Liver (tissue), 8 donors: ENCODE measurements at regions not wholly inside any gene's neighbourhood (a gene's known extent, or its start where the extent isn't known, plus 50 kb on each side); places are given as distances from the start of the nearest gene placed in this dataset.

Experiments
- DNase-seq: peaks from one replicate; pipeline ENCODE4 v3.0.0-alpha.2; 2017; ENCODE audit warnings: low spot score
- H3K27ac ChIP-seq, 2 donors: one replicate each; pipeline ENCODE4 v1.7.0; 2013; ENCODE audit warnings: inconsistent platforms in 2 of 2, low read length in 2 of 2, control low read depth in 1 of 2, low read depth in 1 of 2, mild to moderate bottlenecking in 1 of 2
- H3K27me3 ChIP-seq, 4 donors: one replicate each; pipeline versions ENCODE4 v1.6.1 to v1.7.0; 2013; ENCODE audit warnings: low read length in 3 of 4, inconsistent platforms in 1 of 4, mild to moderate bottlenecking in 1 of 4, moderate library complexity in 1 of 4; ENCODE audit not compliant: control insufficient read depth in 4 of 4, insufficient read depth in 4 of 4
- H3K36me3 ChIP-seq, 4 donors: one replicate each; pipeline versions ENCODE4 v1.6.1 to v1.7.0; 2013; ENCODE audit warnings: low read length in 3 of 4, mild to moderate bottlenecking in 3 of 4, low read depth in 1 of 4, moderate library complexity in 1 of 4; ENCODE audit not compliant: control insufficient read depth in 4 of 4, insufficient read depth in 3 of 4
- H3K4me1 ChIP-seq, 4 donors: one replicate each; pipeline versions ENCODE4 v1.6.1 to v1.7.0; 2013; ENCODE audit warnings: low read length in 3 of 4, mild to moderate bottlenecking in 3 of 4, moderate library complexity in 1 of 4; ENCODE audit not compliant: control insufficient read depth in 4 of 4, insufficient read depth in 4 of 4
- H3K4me3 ChIP-seq, 3 donors: one replicate each; pipeline versions ENCODE4 v1.6.1 to v1.7.0; 2013; ENCODE audit warnings: low read length in 3 of 3, control low read depth in 1 of 3, low read depth in 1 of 3, mild to moderate bottlenecking in 1 of 3
- H3K9ac ChIP-seq, 2 donors: one replicate each; pipeline ENCODE4 v1.7.0; 2013; ENCODE audit warnings: low read length in 2 of 2, mild to moderate bottlenecking in 2 of 2, moderate library complexity in 2 of 2, control low read depth in 1 of 2, low read depth in 1 of 2
- H3K9me3 ChIP-seq, 4 donors: one replicate each; pipeline versions ENCODE4 v1.6.1 to v1.7.0; 2013; ENCODE audit warnings: low read length in 3 of 4; ENCODE audit not compliant: control insufficient read depth in 4 of 4
- EGR1 ChIP-seq, 2 donors: IDR thresholded peaks; 2 replicates each; pipeline ENCODE4 v1.6.1; 2016 to 2018; ENCODE audit warnings: antibody characterized with exemption in 2 of 2, low read depth in 2 of 2
- FOXA2 ChIP-seq: IDR thresholded peaks from 2 replicates; pipeline ENCODE4 v1.6.1; 2016; ENCODE audit warnings: antibody characterized with exemption
- GABPA ChIP-seq, 2 donors: IDR thresholded peaks in 1 of 2; conservative IDR thresholded peaks in 1 of 2; 2 replicates each; pipeline ENCODE4 v1.6.1; 2016; ENCODE audit warnings: antibody characterized with exemption in 2 of 2, mild to moderate bottlenecking in 1 of 2, moderate library complexity in 1 of 2
- HNF4A ChIP-seq, 2 donors: conservative IDR thresholded peaks; 2 replicates each; pipeline ENCODE4 v1.6.1; 2016; ENCODE audit warnings: antibody characterized with exemption in 2 of 2, mild to moderate bottlenecking in 2 of 2
- HNF4G ChIP-seq: IDR thresholded peaks from 2 replicates; pipeline ENCODE4 v1.6.1; 2016; ENCODE audit warnings: antibody characterized with exemption
- JUND ChIP-seq, 2 donors: IDR thresholded peaks; 2 replicates each; pipeline ENCODE4 v1.6.1; 2016; ENCODE audit warnings: antibody characterized with exemption in 2 of 2
- NR2F2 ChIP-seq: IDR thresholded peaks from 2 replicates; pipeline ENCODE4 v1.6.1; 2016; ENCODE audit warnings: antibody characterized with exemption
- RAD21 ChIP-seq, 2 donors: IDR thresholded peaks; 2 replicates each; pipeline ENCODE4 v1.6.1; 2016; ENCODE audit warnings: antibody characterized with exemption in 2 of 2, mild to moderate bottlenecking in 2 of 2
- RXRA ChIP-seq, 2 donors: IDR thresholded peaks; 2 replicates each; pipeline ENCODE4 v1.6.1; 2017 to 2018; ENCODE audit warnings: antibody characterized with exemption in 2 of 2, mild to moderate bottlenecking in 1 of 2
- SP1 ChIP-seq: IDR thresholded peaks from 2 replicates; pipeline ENCODE4 v1.6.1; 2018; ENCODE audit warnings: antibody characterized with exemption, mild to moderate bottlenecking
- TAF1 ChIP-seq: conservative IDR thresholded peaks from 2 replicates; pipeline ENCODE4 v1.6.1; 2016; ENCODE audit warnings: antibody characterized with exemption, mild to moderate bottlenecking
- YY1 ChIP-seq: IDR thresholded peaks from 2 replicates; pipeline ENCODE4 v1.6.1; 2016; ENCODE audit warnings: antibody characterized with exemption, mild to moderate bottlenecking
- WGBS: extraction: QIAGEN DNeasy Blood & Tissue Kit; methylation state at CpG from one replicate; pipeline ENCODE4 v1.1.7; 2013; 5-methylcytosine and 5-hydroxymethylcytosine counted together
- TF ChIP-seq, protein P1 (sequence below): IDR thresholded peaks from 2 replicates; pipeline ENCODE4 v1.6.1; 2016; ENCODE audit warnings: antibody characterized with exemption, mild to moderate bottlenecking
- TF ChIP-seq, protein P2 (sequence below): fragments of 150-350 bp; IDR thresholded peaks from 2 replicates; pipeline ENCODE4 v1.5.1; 2017; ENCODE audit warnings: improper control_type of control experiment, low read depth, low read length; ENCODE audit not compliant: missing input control
- TF ChIP-seq, protein P3 (sequence below): IDR thresholded peaks from 2 replicates; pipeline ENCODE4 v1.6.1; 2016; ENCODE audit warnings: antibody characterized with exemption
- TF ChIP-seq, protein P4 (sequence below): IDR thresholded peaks from 2 replicates; pipeline ENCODE4 v1.6.1; 2016; ENCODE audit warnings: antibody characterized with exemption
- TF ChIP-seq, protein P5 (sequence below): IDR thresholded peaks from 2 replicates; pipeline ENCODE4 v1.6.1; 2016; ENCODE audit warnings: antibody characterized with exemption
- donor health status: healthy.
- donor health status: healthy.
- donor health status: healthy.
- donor health status: healthy.
- donor health status: healthy.

DNA sequence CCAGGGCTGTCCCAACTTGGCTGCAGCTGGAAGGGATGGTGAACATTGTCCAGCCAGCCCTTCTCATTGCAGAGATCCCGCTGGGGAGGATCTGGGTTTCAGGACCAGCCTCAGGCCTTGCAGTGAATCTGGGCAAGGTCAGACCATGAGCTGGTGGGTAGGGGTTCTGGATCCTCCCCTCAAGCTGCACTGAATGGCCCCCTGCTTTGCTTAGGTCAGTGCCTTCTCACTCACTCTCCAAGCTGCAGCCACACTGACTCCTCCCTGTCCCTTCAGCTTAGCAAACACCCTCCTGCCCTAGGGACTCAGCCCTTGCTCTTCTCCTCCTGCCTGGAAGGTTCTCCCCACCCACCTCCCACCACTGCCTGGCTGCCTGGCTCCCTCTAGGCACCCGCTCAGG is 95.3 kb upstream of the KCNG1 start:
- WGBS: 82% methylated on average over 2 of the region's 2 CpGs
- H3K4me3 ChIP-seq: no peak overlapping the region
- no peak overlapping the region for H3K27ac ChIP-seq
- peaks cover 0 to 13% (median 2%) of the 10 kb centered on the region in 4 donors for H3K27me3 ChIP-seq
- no peak for TF ChIP-seq FOXA2
- TF ChIP-seq, protein P1, sequence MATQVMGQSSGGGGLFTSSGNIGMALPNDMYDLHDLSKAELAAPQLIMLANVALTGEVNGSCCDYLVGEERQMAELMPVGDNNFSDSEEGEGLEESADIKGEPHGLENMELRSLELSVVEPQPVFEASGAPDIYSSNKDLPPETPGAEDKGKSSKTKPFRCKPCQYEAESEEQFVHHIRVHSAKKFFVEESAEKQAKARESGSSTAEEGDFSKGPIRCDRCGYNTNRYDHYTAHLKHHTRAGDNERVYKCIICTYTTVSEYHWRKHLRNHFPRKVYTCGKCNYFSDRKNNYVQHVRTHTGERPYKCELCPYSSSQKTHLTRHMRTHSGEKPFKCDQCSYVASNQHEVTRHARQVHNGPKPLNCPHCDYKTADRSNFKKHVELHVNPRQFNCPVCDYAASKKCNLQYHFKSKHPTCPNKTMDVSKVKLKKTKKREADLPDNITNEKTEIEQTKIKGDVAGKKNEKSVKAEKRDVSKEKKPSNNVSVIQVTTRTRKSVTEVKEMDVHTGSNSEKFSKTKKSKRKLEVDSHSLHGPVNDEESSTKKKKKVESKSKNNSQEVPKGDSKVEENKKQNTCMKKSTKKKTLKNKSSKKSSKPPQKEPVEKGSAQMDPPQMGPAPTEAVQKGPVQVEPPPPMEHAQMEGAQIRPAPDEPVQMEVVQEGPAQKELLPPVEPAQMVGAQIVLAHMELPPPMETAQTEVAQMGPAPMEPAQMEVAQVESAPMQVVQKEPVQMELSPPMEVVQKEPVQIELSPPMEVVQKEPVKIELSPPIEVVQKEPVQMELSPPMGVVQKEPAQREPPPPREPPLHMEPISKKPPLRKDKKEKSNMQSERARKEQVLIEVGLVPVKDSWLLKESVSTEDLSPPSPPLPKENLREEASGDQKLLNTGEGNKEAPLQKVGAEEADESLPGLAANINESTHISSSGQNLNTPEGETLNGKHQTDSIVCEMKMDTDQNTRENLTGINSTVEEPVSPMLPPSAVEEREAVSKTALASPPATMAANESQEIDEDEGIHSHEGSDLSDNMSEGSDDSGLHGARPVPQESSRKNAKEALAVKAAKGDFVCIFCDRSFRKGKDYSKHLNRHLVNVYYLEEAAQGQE: no peak
- TF ChIP-seq EGR1 (IDR thresholded peaks at IDR 0.05; ENCODE audit: low read depth in 2 of 2): no peak
- TF ChIP-seq HNF4A (conservative IDR thresholded peaks at IDR 0.05): no peak
- TF ChIP-seq, protein P2, sequence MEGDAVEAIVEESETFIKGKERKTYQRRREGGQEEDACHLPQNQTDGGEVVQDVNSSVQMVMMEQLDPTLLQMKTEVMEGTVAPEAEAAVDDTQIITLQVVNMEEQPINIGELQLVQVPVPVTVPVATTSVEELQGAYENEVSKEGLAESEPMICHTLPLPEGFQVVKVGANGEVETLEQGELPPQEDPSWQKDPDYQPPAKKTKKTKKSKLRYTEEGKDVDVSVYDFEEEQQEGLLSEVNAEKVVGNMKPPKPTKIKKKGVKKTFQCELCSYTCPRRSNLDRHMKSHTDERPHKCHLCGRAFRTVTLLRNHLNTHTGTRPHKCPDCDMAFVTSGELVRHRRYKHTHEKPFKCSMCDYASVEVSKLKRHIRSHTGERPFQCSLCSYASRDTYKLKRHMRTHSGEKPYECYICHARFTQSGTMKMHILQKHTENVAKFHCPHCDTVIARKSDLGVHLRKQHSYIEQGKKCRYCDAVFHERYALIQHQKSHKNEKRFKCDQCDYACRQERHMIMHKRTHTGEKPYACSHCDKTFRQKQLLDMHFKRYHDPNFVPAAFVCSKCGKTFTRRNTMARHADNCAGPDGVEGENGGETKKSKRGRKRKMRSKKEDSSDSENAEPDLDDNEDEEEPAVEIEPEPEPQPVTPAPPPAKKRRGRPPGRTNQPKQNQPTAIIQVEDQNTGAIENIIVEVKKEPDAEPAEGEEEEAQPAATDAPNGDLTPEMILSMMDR: no peak
- no peaks in the 10 kb centered on the region for H3K36me3 ChIP-seq
- no peak for DNase-seq
- H3K9me3 ChIP-seq: no peaks in the 10 kb centered on the region
- no peak overlapping the region for H3K9ac ChIP-seq
- no peaks in the 10 kb centered on the region for H3K4me1 ChIP-seq

DNA sequence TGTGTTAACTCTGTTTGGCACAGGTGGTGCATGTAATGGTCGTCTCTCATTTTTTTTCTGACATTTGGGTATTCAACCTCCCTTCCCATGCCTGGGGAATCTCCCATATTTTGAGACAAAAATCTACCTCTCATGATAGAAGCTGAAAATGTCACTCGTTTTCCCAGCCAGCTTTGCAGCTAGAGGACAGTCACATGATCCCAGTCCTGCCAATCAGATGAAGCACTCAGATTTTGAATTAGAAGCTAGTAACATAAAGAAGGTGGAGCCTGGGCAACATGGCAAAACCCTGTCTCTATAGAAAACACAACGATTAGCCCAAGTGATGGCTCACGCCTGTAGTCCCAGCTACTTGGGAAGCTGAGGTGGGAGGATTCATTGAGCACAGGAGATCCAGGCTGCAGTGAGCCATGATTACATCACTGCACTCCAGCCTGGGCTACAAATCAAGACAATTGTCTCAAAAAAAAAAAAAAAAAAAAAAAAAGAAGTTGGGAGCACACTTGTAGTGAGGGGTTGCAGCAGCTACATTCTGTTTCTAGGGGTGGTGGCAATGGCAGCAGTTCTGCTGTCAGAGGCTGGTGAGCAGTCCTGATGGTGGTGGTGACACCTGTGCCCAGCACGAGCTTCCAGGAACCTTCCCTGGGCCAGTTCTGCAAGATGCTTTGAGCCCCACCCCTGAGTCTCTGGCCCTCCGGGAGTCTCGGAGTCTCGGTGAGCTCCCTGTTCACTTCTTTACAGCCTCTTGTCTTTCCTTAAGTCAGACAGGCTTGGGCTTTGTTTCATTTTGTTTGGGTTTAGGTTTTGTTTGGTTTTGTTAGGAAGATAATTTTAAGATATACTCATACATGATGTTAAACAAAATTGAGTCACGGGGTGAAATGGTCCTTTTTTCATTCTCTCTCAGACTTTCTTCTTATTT is 94.1 kb upstream of the KCNG1 start:
- no peaks in the 10 kb centered on the region for H3K9me3 ChIP-seq
- H3K27me3 ChIP-seq: peaks cover 0 to 9% (median 0%) of the 10 kb centered on the region in 4 donors
- no peaks in the 10 kb centered on the region for H3K4me1 ChIP-seq
- DNase-seq: no peak
- H3K4me3 ChIP-seq: no peak overlapping the region
- no peaks in the 10 kb centered on the region for H3K36me3 ChIP-seq
- no peak overlapping the region for H3K27ac ChIP-seq
- WGBS: 62% methylated on average over 9 of the region's 9 CpGs
- H3K9ac ChIP-seq: no peak overlapping the region
- TF ChIP-seq FOXA2 (no peak), YY1 (no peak), RXRA (IDR thresholded peaks at IDR 0.05) (no peak), JUND (IDR thresholded peaks at IDR 0.05) (no peak), NR2F2 (no peak), RAD21 (IDR thresholded peaks at IDR 0.05) (no peak), TAF1 (no peak), SP1 (no peak), HNF4G (no peak), GABPA (IDR thresholded peaks at IDR 0.05 in 1 of 2, conservative IDR thresholded peaks at IDR 0.05 in 1 of 2) (no peak), HNF4A (conservative IDR thresholded peaks at IDR 0.05) (no peak)
- TF ChIP-seq, protein P2: no peak
- TF ChIP-seq, protein P3, sequence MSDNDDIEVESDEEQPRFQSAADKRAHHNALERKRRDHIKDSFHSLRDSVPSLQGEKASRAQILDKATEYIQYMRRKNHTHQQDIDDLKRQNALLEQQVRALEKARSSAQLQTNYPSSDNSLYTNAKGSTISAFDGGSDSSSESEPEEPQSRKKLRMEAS: no peak
- TF ChIP-seq, protein P4, sequence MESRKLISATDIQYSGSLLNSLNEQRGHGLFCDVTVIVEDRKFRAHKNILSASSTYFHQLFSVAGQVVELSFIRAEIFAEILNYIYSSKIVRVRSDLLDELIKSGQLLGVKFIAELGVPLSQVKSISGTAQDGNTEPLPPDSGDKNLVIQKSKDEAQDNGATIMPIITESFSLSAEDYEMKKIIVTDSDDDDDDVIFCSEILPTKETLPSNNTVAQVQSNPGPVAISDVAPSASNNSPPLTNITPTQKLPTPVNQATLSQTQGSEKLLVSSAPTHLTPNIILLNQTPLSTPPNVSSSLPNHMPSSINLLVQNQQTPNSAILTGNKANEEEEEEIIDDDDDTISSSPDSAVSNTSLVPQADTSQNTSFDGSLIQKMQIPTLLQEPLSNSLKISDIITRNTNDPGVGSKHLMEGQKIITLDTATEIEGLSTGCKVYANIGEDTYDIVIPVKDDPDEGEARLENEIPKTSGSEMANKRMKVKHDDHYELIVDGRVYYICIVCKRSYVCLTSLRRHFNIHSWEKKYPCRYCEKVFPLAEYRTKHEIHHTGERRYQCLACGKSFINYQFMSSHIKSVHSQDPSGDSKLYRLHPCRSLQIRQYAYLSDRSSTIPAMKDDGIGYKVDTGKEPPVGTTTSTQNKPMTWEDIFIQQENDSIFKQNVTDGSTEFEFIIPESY: no peak
- TF ChIP-seq, protein P5, sequence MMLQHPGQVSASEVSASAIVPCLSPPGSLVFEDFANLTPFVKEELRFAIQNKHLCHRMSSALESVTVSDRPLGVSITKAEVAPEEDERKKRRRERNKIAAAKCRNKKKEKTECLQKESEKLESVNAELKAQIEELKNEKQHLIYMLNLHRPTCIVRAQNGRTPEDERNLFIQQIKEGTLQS: no peak
- TF ChIP-seq, protein P1: no peak
